Duodenal mucosa (tissue), 2 donors: ENCODE measurements at regions not wholly inside any gene's neighbourhood (a gene's known extent, or its start where the extent isn't known, plus 50 kb on each side); places are given as distances from the start of the nearest gene placed in this dataset.
"Not testable (repeated sequence)": the region's sequence is repeated elsewhere in the genome, so short reads cannot be mapped to it uniquely, and the experiment has no call there.

Experiments
- H3K27ac ChIP-seq: one replicate; pipeline ENCODE4 v1.7.0; 2013; ENCODE audit warnings: low read depth, low read length
- H3K27me3 ChIP-seq, 2 donors: one replicate each; pipeline ENCODE4 v1.7.0; 2013; ENCODE audit warnings: low read length in 2 of 2, control low read depth in 1 of 2; ENCODE audit not compliant: insufficient read depth in 2 of 2, control insufficient read depth in 1 of 2
- H3K36me3 ChIP-seq, 2 donors: one replicate each; pipeline ENCODE4 v1.7.0; 2013; ENCODE audit warnings: low read length in 2 of 2, control low read depth in 1 of 2; ENCODE audit not compliant: insufficient read depth in 2 of 2, control insufficient read depth in 1 of 2
- H3K4me1 ChIP-seq, 2 donors: one replicate each; pipeline ENCODE4 v1.7.0; 2013; ENCODE audit warnings: low read length in 2 of 2, control low read depth in 1 of 2; ENCODE audit not compliant: insufficient read depth in 2 of 2, control insufficient read depth in 1 of 2
- H3K4me3 ChIP-seq, 2 donors: one replicate each; pipeline ENCODE4 v1.7.0; 2013; ENCODE audit warnings: low read length in 2 of 2, low read depth in 1 of 2
- H3K9ac ChIP-seq, 2 donors: one replicate each; pipeline ENCODE4 v1.7.0; 2013; ENCODE audit warnings: low read length in 2 of 2, low read depth in 1 of 2
- H3K9me3 ChIP-seq, 2 donors: one replicate each; pipeline ENCODE4 v1.7.0; 2013; ENCODE audit warnings: low read length in 2 of 2, control low read depth in 1 of 2; ENCODE audit not compliant: control insufficient read depth in 1 of 2

DNA sequence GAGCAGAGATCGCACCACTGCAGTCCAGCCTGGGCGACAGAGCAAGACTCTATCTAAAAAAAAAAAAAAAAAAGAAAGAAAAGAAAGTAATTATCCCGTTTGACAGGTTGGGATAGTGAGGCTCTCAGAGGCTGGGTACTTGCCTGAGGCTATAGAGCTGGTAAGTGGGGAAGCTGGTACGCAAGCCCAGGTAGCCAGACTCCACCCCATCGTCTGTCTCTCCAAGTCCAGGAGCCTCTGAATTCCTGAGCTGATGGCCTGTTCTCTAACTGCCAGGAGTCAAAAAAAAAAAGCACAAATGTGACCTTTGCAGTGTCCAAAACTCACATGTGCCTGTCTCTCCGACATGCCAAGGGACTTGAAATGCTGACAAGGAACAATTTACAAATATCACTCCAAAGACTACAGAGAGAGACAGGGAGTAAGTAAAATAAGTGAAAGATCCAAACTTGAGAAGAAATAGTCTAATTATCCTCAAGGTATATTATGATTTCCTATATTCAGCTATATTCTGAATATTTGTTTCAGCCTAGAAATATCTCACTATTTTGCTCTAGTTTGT, 109.1 kb upstream of the SCAF8 start:
- H3K4me3 ChIP-seq = no peak overlapping the region
- H3K27me3 ChIP-seq = no peaks in the 10 kb centered on the region
- no peak overlapping the region for H3K9ac ChIP-seq
- no peaks in the 10 kb centered on the region for H3K36me3 ChIP-seq
- H3K9me3 ChIP-seq = no peaks in the 10 kb centered on the region
- peaks cover 8 to 15% of the 10 kb centered on the region in 2 donors for H3K4me1 ChIP-seq
- no peak overlapping the region for H3K27ac ChIP-seq

DNA sequence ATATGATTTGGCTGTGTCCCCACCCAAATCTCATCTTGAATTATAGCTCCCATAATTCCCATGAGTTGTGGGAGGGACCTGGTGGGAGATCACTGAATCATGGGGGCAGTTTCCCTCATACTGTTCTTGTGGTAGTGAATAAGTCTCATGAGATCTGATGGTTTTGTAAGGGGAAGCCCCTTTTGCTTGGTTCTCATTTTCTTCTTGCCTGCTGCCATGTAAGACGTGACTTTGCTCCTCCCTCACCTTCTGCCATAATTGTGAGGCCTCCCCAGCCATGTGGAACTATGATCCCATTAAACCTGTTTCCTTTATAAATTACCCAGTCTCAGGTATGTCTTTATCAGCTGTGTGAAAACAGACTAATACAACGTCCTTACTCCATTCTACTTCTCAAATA, 108.5 kb upstream of the SCAF8 start:
- peaks cover 8 to 15% of the 10 kb centered on the region in 2 donors for H3K4me1 ChIP-seq
- H3K27ac ChIP-seq, H3K4me3 ChIP-seq, H3K36me3 ChIP-seq, H3K9me3 ChIP-seq, H3K27me3 ChIP-seq, H3K9ac ChIP-seq: not testable (repeated sequence)

DNA sequence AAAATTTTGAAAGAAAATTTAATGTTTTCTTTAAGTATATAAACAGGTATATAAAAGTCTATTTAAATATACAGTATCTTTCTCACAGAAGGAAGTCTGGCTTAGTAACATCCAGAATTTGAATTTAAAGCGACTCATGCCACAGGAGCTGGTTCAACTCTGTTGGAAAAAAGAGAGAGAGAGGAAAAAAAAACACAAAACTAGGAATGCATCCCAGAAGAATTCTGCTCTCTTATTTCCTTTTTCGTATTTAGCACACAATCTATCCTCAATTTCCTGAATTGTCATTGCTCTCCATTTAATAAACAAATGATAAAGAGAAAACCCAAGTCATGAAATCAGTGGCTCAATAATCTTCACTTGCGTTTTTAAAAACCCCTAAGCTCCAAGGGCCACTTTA, 107.5 kb upstream of the SCAF8 start:
- Histone ChIP-seq H3K27ac (no peak overlapping the region), H3K4me1 (peaks cover 8 to 15% of the 10 kb centered on the region in 2 donors), H3K4me3 (no peak overlapping the region), H3K27me3 (no peaks in the 10 kb centered on the region), H3K36me3 (no peaks in the 10 kb centered on the region), H3K9ac (no peak overlapping the region), H3K9me3 (no peaks in the 10 kb centered on the region)

DNA sequence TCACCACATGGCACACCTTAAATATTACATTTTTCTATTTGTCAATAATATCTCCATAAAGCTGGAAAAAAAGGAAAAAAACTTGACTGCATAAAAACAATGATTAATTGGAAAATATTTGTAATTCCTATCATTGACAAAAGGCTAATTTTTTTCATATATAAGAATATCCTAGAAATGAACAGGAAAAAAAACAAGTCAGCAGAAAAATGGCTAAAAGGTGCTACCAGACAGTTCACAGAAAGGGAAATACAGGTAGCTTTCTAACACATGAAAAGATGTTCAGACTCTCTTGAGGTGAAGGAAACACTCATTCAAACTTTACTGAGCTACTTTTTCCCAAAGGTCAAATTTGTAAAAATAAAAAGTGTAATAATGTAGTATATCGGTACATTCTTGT, 104.1 kb upstream of the SCAF8 start:
- Histone ChIP-seq H3K9me3 (no peaks in the 10 kb centered on the region), H3K9ac (no peak overlapping the region), H3K36me3 (no peaks in the 10 kb centered on the region), H3K4me1 (no peaks in the 10 kb centered on the region), H3K27ac (no peak overlapping the region), H3K27me3 (no peaks in the 10 kb centered on the region), H3K4me3 (no peak overlapping the region)

DNA sequence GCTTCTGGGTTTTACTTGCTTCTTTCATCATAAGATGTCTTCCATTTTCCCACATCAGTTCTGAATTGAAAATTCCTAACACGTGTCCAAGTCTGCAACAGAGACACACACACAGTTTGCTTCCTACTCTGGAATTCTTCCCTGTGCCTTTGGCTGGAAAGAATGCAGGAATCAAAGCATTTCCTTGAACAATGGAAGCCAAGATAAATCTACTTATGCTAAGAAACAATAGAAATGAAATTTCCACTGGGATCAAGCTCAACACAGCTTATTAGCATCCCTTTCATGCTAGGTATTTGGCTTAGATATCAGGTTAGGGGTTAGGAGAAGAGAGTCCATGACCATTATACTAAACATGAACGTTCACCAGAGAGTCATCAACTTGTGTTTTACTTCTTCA, 101.1 kb upstream of the SCAF8 start:
- H3K9ac ChIP-seq = no peak overlapping the region
- no peaks in the 10 kb centered on the region for H3K27me3 ChIP-seq
- H3K36me3 ChIP-seq = no peaks in the 10 kb centered on the region
- no peaks in the 10 kb centered on the region for H3K4me1 ChIP-seq
- no peak overlapping the region for H3K4me3 ChIP-seq
- H3K27ac ChIP-seq = no peak overlapping the region
- no peaks in the 10 kb centered on the region for H3K9me3 ChIP-seq

DNA sequence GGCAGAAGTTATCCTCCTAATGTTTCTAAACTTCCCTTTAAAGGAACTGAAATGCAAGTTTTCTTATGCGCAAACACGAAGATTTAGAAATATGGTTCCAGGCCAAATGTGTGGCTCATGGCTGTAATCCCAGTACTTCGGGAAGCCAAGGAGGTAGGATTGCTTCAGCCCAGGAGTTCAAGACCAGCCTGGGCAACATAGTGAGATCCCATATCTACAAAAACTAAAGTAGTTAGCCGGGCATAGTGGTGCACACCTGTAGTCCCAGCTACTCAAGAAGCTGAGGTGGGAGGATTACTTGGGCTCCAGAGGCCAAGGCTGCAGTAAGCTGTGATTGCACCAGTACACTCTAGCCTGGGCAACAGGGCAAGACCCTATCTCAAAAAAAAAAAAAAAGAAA, 95.8 kb upstream of the SCAF8 start:
- Histone ChIP-seq H3K4me1 (no peaks in the 10 kb centered on the region), H3K9me3 (no peaks in the 10 kb centered on the region), H3K9ac (no peak overlapping the region), H3K27me3 (no peaks in the 10 kb centered on the region), H3K36me3 (no peaks in the 10 kb centered on the region), H3K4me3 (no peak overlapping the region), H3K27ac (no peak overlapping the region)

DNA sequence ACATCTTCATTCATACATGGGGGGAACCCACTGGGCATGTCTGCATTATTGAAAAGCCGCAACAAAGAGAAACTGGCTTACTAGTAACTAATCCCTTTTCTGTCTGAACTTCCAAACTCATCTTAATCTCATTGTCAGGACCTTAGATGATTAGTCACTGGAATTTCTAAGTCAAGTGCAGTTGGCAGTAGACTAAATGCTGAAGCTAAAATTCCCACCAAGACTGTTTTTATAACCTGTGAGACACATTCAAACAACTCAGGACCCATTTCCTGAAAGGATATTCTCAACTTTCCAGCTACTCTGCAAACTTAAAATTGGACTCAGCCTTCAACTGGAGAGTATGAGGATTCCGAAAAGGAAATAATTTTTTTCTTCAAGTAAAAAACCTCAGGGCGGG, 94.8 kb upstream of the SCAF8 start:
- H3K9me3 ChIP-seq = no peaks in the 10 kb centered on the region
- no peak overlapping the region for H3K4me3 ChIP-seq
- no peak overlapping the region for H3K27ac ChIP-seq
- no peaks in the 10 kb centered on the region for H3K36me3 ChIP-seq
- H3K9ac ChIP-seq = no peak overlapping the region
- H3K4me1 ChIP-seq = no peaks in the 10 kb centered on the region
- H3K27me3 ChIP-seq = no peaks in the 10 kb centered on the region

DNA sequence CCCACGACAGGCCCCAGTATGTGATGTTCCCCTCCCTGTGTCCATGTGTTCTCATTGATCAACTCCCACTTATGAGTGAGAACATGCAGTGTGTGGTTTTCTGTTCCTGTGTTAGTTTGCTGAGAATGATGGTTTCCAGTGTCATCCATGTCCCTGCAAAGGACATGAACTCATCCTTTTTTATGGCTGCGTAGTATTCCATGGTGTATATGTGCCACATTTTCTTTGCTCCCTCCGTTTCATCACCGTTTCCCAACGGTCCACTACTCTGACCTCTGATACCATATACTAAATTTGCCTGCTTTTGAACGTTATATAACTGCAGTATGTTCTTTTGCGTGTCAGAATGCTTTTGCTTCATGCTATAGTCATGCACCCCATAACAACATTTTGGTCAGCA, 94.0 kb upstream of the SCAF8 start:
- not testable (repeated sequence) for H3K36me3 ChIP-seq, H3K27ac ChIP-seq, H3K9me3 ChIP-seq, H3K4me3 ChIP-seq, H3K9ac ChIP-seq, H3K27me3 ChIP-seq, H3K4me1 ChIP-seq

GRCh38 chr6:154648188-154648887, 84.9 kb upstream of the SCAF8 start:
- Histone ChIP-seq H3K27ac (no peak overlapping the region), H3K9me3 (no peaks in the 10 kb centered on the region), H3K27me3 (no peaks in the 10 kb centered on the region), H3K36me3 (no peaks in the 10 kb centered on the region), H3K4me1 (no peaks in the 10 kb centered on the region), H3K4me3 (no peak overlapping the region), H3K9ac (no peak overlapping the region)

GRCh38 chr6:154648888-154649205, 84.4 kb upstream of the SCAF8 start:
- no peak overlapping the region for H3K9ac ChIP-seq
- H3K4me1 ChIP-seq = no peaks in the 10 kb centered on the region
- no peak overlapping the region for H3K27ac ChIP-seq
- no peak overlapping the region for H3K4me3 ChIP-seq
- no peaks in the 10 kb centered on the region for H3K36me3 ChIP-seq
- no peaks in the 10 kb centered on the region for H3K9me3 ChIP-seq
- no peaks in the 10 kb centered on the region for H3K27me3 ChIP-seq

GRCh38 chr6:154649721-154650120, 83.5 kb upstream of the SCAF8 start:
- H3K9me3 ChIP-seq = no peaks in the 10 kb centered on the region
- no peaks in the 10 kb centered on the region for H3K27me3 ChIP-seq
- H3K27ac ChIP-seq = no peak overlapping the region
- no peaks in the 10 kb centered on the region for H3K36me3 ChIP-seq
- H3K4me3 ChIP-seq = no peak overlapping the region
- no peak overlapping the region for H3K9ac ChIP-seq
- no peaks in the 10 kb centered on the region for H3K4me1 ChIP-seq
